SKM-1 treated with dmso at 0.1 percent for 144 hours (cell line): ENCODE measurements at regions not wholly inside any gene's neighbourhood (a gene's known extent, or its start where the extent isn't known, plus 50 kb on each side); places are given as distances from the start of the nearest gene placed in this dataset.
"Not testable (repeated sequence)": the region's sequence is repeated elsewhere in the genome, so short reads cannot be mapped to it uniquely, and the experiment has no call there.

Source experiments
- DNase-seq: peaks from one replicate; lab custom pipeline; 2025; ENCODE audit not compliant: unreplicated experiment; lab: John Stamatoyannopoulos, UW

- no peak for DNase-seq
Observed at GRCh38 chr17:64728041-64728695, 66.1 kb upstream of the SMURF2 start.

GRCh38 chr17:64726025-64726424 is 63.9 kb upstream of the SMURF2 start:
- DNase-seq, result not testable (repeated sequence)

DNA sequence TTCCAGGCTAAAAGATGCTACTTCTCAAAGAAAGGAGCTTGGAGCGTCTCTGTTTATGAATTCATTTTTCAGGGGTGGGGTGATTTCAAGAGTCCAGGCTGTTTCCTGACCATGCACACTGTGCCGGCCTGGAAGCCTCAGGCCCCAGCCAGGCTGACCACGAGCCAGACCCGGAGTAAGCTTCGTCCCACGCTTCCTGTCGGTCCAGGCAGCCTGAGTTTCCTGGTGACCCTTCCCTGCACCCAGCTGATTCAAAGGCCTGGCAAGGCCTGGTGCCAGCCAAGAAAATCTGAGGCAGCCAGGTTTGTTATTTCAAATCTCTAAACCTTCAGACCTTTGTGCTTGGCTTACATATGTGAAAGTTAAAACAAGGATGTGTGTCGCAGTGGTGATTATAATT is 62.1 kb upstream of the SMURF2 start:
- DNase-seq, result not testable (repeated sequence)

DNA sequence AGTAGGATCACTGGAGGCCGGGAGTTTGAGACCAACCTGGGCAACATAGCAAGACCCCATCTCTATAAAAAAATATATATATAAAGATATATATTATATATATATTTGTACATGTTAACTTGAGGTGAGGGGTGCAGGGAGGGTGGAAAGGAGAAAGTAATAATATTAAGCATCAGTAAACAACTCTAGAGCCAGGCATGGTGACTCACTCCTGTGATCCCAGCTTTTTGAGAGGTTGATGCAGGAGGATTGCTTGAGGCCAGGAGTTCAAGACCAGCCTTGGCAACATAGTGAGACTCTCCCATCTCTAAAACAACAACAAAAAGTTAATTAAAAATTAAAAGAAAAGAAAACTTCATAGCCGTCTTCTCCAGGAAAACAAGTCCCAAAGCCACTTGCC is 61.7 kb upstream of the SMURF2 start:
- no peak for DNase-seq

DNA sequence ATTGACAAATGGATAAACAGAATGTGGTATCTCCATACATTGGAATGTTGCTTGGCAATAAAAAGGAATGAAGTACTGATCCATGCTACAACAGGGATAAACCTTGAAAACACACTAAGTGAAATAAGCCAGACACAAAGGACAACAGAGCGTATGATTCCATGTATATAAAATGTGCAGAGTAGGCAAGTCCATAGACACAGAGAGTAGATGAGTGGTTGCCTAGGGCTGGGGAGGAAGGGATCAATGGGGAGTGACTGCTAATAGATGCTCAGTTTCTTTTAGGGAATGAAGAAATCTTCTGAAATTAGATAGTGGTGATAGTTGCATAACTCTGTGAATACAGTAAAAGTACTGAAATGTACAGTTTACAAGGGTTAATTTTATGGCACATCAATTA is 59.4 kb upstream of the SMURF2 start:
- not testable (repeated sequence) for DNase-seq

DNA sequence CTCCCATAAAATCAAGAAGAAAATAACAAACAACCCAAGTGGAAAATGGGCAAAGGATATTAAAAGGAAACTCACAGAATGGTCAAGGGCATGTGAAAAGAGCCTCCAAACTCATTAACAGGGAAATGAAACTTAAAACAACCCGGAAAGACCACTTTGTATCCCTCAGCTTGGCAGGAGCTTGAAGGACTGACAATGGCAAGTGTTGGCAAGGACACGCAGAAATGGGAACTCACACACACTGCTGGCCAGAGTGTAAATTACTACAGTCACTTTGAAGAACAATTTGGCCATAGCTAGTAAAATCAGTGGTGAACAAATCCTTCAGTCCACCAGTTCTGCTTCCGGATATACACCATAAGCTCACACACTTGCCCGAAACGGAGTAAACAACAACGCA is 58.1 kb upstream of the SMURF2 start:
- DNase-seq, result not testable (repeated sequence)

DNA sequence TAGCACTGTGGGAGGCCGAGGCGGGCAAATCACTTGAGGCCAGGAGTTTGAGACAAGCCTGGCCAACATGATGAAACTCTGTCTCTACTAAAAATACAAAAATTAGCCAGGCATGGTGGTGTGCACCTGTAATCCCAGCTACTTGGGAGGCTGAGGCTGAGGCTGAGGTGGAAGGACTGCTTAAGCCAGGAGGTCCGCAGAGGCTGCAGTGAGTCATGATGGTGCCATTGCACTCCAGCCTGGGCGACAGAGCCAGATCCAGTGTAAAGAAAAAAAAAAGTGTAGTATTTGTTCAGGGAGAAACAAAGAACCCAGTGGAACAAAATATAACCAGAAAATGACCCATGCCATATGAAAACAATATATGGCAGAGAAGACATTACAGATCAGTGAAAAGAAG is 57.4 kb upstream of the SMURF2 start:
- DNase-seq, result not testable (repeated sequence)

DNA sequence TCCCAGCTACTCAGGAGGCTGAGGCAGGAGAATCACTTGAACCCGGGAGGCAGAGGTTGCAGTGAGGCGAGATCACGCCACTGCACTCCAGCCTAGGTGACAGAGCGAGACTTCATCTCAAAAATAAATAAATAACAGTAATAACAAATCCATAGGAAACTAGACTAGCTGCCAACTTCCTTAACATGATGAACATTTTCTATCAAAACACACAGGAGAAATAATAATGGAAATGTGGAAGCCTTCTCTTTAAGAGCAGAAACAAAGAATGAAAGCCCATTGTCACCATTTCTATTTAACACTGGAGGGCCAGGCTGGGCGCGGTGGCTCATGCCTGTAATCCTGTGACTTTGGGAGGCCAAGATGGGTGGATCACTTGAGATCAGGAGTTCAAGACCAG is 56.7 kb upstream of the SMURF2 start:
- DNase-seq, result not testable (repeated sequence)

GRCh38 chr17:64718058-64718457 is 56.0 kb upstream of the SMURF2 start:
- no peak for DNase-seq

DNA sequence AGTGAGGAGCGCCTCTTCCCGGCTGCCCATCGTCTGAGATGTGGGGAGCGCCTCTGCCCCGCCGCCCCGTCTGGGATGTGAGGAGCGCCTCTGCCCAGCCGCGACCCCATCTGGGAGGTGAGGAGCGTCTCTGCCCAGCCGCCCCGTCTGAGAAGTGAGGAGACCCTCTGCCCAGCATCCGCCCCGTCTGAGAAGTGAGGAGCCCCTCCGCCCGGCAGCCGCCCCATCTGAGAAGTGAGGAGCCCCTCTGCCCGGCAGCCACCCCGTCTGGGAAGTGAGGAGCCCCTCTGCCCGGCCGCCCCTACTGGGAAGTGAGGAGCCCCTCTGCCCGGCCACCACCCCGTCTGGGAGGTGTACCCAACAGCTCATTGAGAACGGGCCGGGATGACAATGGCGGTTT is 54.4 kb upstream of the SMURF2 start:
- DNase-seq, result not testable (repeated sequence)

- not testable (repeated sequence) for DNase-seq
Observed at GRCh38 chr17:64713786-64714185, 51.7 kb upstream of the SMURF2 start.

- DNase-seq, result peak; percentile 27
Observed at GRCh38 chr17:64712557-64713351, 50.6 kb upstream of the SMURF2 start.
